ENCODE measurements at regions not wholly inside any gene's neighbourhood (a gene's known extent, or its start where the extent isn't known, plus 50 kb on each side); places are given as distances from the start of the nearest gene placed in this dataset.
A peak's percentile ranks its signal among the peaks of the same experiment; 100 is the strongest.

- intact Hi-C loops (cut with DNase I) = no loop called here
- H3K27ac ChIP-seq = no peak overlapping the region
- TF ChIP-seq POLR2A (IDR thresholded peaks at IDR 0.05) = no peak
- no peak for TF ChIP-seq POLR2AphosphoS5 (IDR thresholded peaks at IDR 0.05; ENCODE audit: insufficient read depth in 1 of 2, low read depth in 1 of 2)
- TF ChIP-seq, protein P1, sequence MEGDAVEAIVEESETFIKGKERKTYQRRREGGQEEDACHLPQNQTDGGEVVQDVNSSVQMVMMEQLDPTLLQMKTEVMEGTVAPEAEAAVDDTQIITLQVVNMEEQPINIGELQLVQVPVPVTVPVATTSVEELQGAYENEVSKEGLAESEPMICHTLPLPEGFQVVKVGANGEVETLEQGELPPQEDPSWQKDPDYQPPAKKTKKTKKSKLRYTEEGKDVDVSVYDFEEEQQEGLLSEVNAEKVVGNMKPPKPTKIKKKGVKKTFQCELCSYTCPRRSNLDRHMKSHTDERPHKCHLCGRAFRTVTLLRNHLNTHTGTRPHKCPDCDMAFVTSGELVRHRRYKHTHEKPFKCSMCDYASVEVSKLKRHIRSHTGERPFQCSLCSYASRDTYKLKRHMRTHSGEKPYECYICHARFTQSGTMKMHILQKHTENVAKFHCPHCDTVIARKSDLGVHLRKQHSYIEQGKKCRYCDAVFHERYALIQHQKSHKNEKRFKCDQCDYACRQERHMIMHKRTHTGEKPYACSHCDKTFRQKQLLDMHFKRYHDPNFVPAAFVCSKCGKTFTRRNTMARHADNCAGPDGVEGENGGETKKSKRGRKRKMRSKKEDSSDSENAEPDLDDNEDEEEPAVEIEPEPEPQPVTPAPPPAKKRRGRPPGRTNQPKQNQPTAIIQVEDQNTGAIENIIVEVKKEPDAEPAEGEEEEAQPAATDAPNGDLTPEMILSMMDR (IDR thresholded peaks at IDR 0.05) = no peak
- H3K36me3 ChIP-seq = no peaks in the 10 kb centered on the region
- no peaks in the 10 kb centered on the region for H3K4me1 ChIP-seq
- H3K27me3 ChIP-seq = no peaks in the 10 kb centered on the region
- no peaks in the 10 kb centered on the region for H3K9me3 ChIP-seq
- no peak for DNase-seq (ENCODE audit: extremely low spot score in 2 of 2)
- H3K4me3 ChIP-seq = no peak overlapping the region
These were observed 609.8 kb upstream of the BCHE start for GRCh38 chr3:166446986-166447385.

GRCh38 chr3:166446291-166446690, 609.1 kb upstream of the BCHE start:
- intact Hi-C loops (cut with DNase I) = no loop called here
- TF ChIP-seq, protein P1 (IDR thresholded peaks at IDR 0.05) = no peak
- TF ChIP-seq POLR2AphosphoS5 (IDR thresholded peaks at IDR 0.05; ENCODE audit: insufficient read depth in 1 of 2, low read depth in 1 of 2) (no peak), POLR2A (IDR thresholded peaks at IDR 0.05) (no peak)
- H3K36me3 ChIP-seq = no peaks in the 10 kb centered on the region

DNA sequence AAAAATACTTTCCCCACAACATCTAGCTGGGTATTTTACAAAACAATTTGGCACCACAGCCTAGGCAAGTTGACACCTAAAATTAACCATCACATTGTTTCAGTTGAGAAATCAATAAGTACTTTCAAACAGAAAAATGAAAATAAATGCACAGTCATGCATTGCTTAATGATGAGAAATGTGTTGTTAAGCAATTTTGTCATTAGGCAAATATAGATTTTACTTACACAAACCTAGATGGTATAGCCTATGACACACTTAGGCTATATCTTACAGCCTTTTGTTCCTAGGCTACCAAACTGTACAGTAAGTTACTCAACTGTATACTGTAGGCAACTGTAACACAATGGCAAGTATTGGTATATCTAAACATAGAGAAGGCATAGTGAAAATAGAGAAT, 608.6 kb upstream of the BCHE start:
- TF ChIP-seq POLR2A (IDR thresholded peaks at IDR 0.05) (no peak), POLR2AphosphoS5 (IDR thresholded peaks at IDR 0.05; ENCODE audit: insufficient read depth in 1 of 2, low read depth in 1 of 2) (no peak)
- TF ChIP-seq, protein P1 (IDR thresholded peaks at IDR 0.05) = no peak
- intact Hi-C loops (cut with DNase I) = no loop called here
- Histone ChIP-seq H3K4me3 (no peak overlapping the region), H3K27me3 (no peaks in the 10 kb centered on the region), H3K9me3 (no peaks in the 10 kb centered on the region), H3K27ac (no peak overlapping the region), H3K4me1 (no peaks in the 10 kb centered on the region), H3K36me3 (no peaks in the 10 kb centered on the region)
- no peak for DNase-seq (ENCODE audit: extremely low spot score in 2 of 2)

More at GRCh38 chr3:166446291-166446690, 609.1 kb upstream of the BCHE start:
- H3K9me3 ChIP-seq = no peaks in the 10 kb centered on the region
- no peak overlapping the region for H3K4me3 ChIP-seq
- no peaks in the 10 kb centered on the region for H3K27me3 ChIP-seq
- H3K27ac ChIP-seq = no peak overlapping the region
- no peak for DNase-seq (ENCODE audit: extremely low spot score in 2 of 2)
- H3K4me1 ChIP-seq = no peaks in the 10 kb centered on the region

DNA sequence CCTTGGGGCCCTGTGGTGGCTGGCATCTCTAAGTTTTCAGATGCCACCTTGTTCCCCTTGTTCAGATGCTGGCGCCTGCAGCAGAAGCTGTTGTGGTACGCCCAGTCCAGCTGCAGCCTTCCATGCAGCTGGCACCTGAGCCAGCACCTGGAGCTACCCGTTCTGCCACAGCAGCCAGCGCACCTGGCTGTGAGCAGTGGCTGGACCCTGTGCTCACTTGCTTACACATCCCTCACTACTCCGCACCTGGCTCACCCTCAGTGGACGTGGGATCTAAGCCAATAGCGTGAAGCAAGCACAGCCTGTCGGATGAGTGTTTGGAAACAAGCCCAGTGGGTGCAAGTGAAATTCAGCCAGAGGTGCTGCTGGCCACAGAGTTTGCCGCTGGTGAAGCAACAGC, 607.5 kb upstream of the BCHE start:
- Histone ChIP-seq H3K27me3 (no peaks in the 10 kb centered on the region), H3K4me1 (no peaks in the 10 kb centered on the region), H3K27ac (no peak overlapping the region), H3K9me3 (no peaks in the 10 kb centered on the region), H3K4me3 (no peak overlapping the region), H3K36me3 (no peaks in the 10 kb centered on the region)
- intact Hi-C loops (cut with DNase I) = no loop called here
- TF ChIP-seq POLR2A (IDR thresholded peaks at IDR 0.05) = no peak
- peak in 1 of 2 donors; percentile 45 for TF ChIP-seq POLR2AphosphoS5 (IDR thresholded peaks at IDR 0.05; ENCODE audit: insufficient read depth in 1 of 2, low read depth in 1 of 2)
- DNase-seq (ENCODE audit: extremely low spot score in 2 of 2) = no peak

DNA sequence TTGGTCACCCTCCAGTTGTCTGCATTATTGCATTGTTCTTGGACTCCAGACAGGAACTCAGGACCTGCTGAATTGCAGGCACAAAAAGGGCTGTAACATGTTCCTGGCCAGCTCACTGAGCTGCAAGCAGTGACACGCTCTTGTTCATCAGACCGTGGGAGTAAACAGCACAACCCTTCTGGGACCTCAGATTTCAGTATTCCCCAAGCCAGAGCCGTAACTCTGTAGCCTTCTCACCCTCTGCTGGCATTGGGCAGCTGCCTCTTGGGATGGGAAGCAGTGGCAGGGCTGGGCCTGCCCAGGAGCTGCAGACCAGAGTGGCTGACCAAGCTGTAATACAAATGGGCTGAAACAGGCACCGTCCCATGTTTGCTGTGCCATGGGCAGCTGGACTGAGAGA, 607.1 kb upstream of the BCHE start:
- intact Hi-C loops (cut with DNase I) = no loop called here
- H3K4me3 ChIP-seq = no peak overlapping the region
- H3K9me3 ChIP-seq = no peaks in the 10 kb centered on the region
- H3K4me1 ChIP-seq = no peaks in the 10 kb centered on the region
- no peaks in the 10 kb centered on the region for H3K36me3 ChIP-seq
- DNase-seq (ENCODE audit: extremely low spot score in 2 of 2) = no peak
- H3K27ac ChIP-seq = no peak overlapping the region
- TF ChIP-seq, protein P1 (IDR thresholded peaks at IDR 0.05) = no peak
- H3K27me3 ChIP-seq = no peaks in the 10 kb centered on the region

Data from vagina (tissue), 2 donors.